Endothelial cell of umbilical vein (primary cell): ENCODE measurements at regions not wholly inside any gene's neighbourhood (a gene's known extent, or its start where the extent isn't known, plus 50 kb on each side); places are given as distances from the start of the nearest gene placed in this dataset.

Experiments
- BruUV-seq: library from RNA; stranded (reverse); fragments of 400-500 nt; replicated peaks from 2 replicates; lab custom pipeline; 2021; lab: Mats Ljungman, UMichigan
- CTCF ChIA-PET: fragments of 300-600, 350-600 bp; sonication (Branson Sonifier 250); formaldehyde crosslinking; loops from one replicate; lab custom pipeline; 2021; ENCODE audit warnings: antibody characterized with exemption, inconsistent platforms; lab: Charles Lee
- POLR2A ChIA-PET: fragments of 300-600, 350-600 bp; sonication (Branson Sonifier 250); formaldehyde crosslinking; loops from one replicate; lab custom pipeline; 2021; ENCODE audit warnings: antibody characterized with exemption, inconsistent platforms; lab: Charles Lee
- DNase-seq: peaks from one replicate; pipeline ENCODE4 v3.0.0-alpha.2; 2011; ENCODE audit warnings: low read depth, low spot score
- FAIRE-seq: peaks from 2 replicates; lab custom pipeline; 2011; peaks lifted over from hg19 to GRCh38; lab: Jason Lieb, UNC
- H2AFZ ChIP-seq: 2 replicates; pipeline ENCODE4 v1.6.0; 2012; ENCODE audit warnings: low read depth, low read length, control low read depth, inconsistent platforms
- H3K27ac ChIP-seq: 2 replicates; pipeline ENCODE4 v1.5.1; 2011; ENCODE audit warnings: low read depth, mild to moderate bottlenecking, control low read depth, low read length, moderate library complexity; ENCODE audit not compliant: insufficient read depth
- H3K27me3 ChIP-seq, 2 experiments: 2 replicates each; pipeline versions ENCODE4 v1.6.0 to v1.6.1; 2011; ENCODE audit warnings: low read length in 2 of 2, mixed read lengths in 1 of 2; ENCODE audit not compliant: control insufficient read depth in 2 of 2, insufficient read depth in 2 of 2
- H3K36me3 ChIP-seq, 2 experiments: 2 replicates in 1 of 2; 3 replicates in 1 of 2; pipeline ENCODE4 v1.5.1; 2011; ENCODE audit warnings: low read length in 2 of 2, mild to moderate bottlenecking in 1 of 2, moderate library complexity in 1 of 2; ENCODE audit not compliant: control insufficient read depth in 2 of 2, insufficient read depth in 2 of 2; ENCODE audit errors: extremely low read depth in 1 of 2
- H3K4me1 ChIP-seq: 3 replicates; pipeline ENCODE4 v1.5.1; 2011; ENCODE audit warnings: mild to moderate bottlenecking, low read length; ENCODE audit not compliant: control insufficient read depth, insufficient read depth; ENCODE audit errors: extremely low read depth
- H3K4me2 ChIP-seq: 2 replicates; pipeline ENCODE4 v1.6.1; 2011; ENCODE audit warnings: low read length, control low read depth, mixed read lengths; ENCODE audit not compliant: insufficient read depth
- H3K4me3 ChIP-seq, 3 experiments: fragments of 200-600 bp in 1 of 3; sonication (generic), shearing (Covaris generic) in 1 of 3; replicated peaks in 1 of 3; 2 replicates each; pipeline ENCODE4 v1.5.1; 2011 to 2016; ENCODE audit warnings: control low read depth in 3 of 3, low read length in 3 of 3, mild to moderate bottlenecking in 2 of 3, inconsistent platforms in 1 of 3, low read depth in 1 of 3, moderate library complexity in 1 of 3; ENCODE audit not compliant: insufficient read depth in 1 of 3
- H3K79me2 ChIP-seq: 2 replicates; pipeline ENCODE4 v1.6.0; 2012; ENCODE audit warnings: low read length, inconsistent platforms; ENCODE audit not compliant: control insufficient read depth, insufficient read depth
- H3K9ac ChIP-seq: replicated peaks from 2 replicates; pipeline ENCODE3; 2011; ENCODE audit warnings: low read length, control low read depth; ENCODE audit not compliant: insufficient read depth; ENCODE audit errors: extremely low read depth
- H3K9me1 ChIP-seq: replicated peaks from 3 replicates; pipeline ENCODE4 v1.6.0; 2011; ENCODE audit warnings: mild to moderate bottlenecking, low read length; ENCODE audit not compliant: control insufficient read depth, insufficient read depth; ENCODE audit errors: extremely low read depth
- H3K9me3 ChIP-seq: replicated peaks from 2 replicates; pipeline ENCODE4 v1.5.1; 2012; ENCODE audit warnings: low read length, inconsistent platforms; ENCODE audit not compliant: control insufficient read depth, insufficient read depth
- H4K20me1 ChIP-seq: replicated peaks from 2 replicates; pipeline ENCODE3; 2011; ENCODE audit warnings: mild to moderate bottlenecking, low read length; ENCODE audit not compliant: control insufficient read depth, insufficient read depth; ENCODE audit errors: extremely low read depth
- CTCF ChIP-seq, 2 donors: IDR thresholded peaks; 1 replicate in 1 of 2; 2 replicates in 1 of 2; pipeline ENCODE4 v1.5.1; 2011; ENCODE audit warnings: low read length in 2 of 2, mild to moderate bottlenecking in 2 of 2, moderate library complexity in 2 of 2, control low read depth in 1 of 2, inconsistent platforms in 1 of 2, low read depth in 1 of 2; ENCODE audit not compliant: insufficient read depth in 1 of 2; ENCODE audit errors: extremely low read depth in 1 of 2
- EZH2 ChIP-seq: IDR thresholded peaks from 2 replicates; pipeline ENCODE4 v1.6.1; 2012; ENCODE audit warnings: borderline replicate concordance, low read depth, mild to moderate bottlenecking, moderate library complexity, low read length, inconsistent platforms; ENCODE audit not compliant: severe bottlenecking
- FOS ChIP-seq: IDR thresholded peaks from 2 replicates; pipeline ENCODE4 v1.6.1; 2011; ENCODE audit warnings: mild to moderate bottlenecking, low read length, moderate library complexity, borderline replicate concordance; ENCODE audit not compliant: insufficient read depth
- GATA2 ChIP-seq: IDR thresholded peaks from 2 replicates; pipeline ENCODE4 v1.7.0; 2011; ENCODE audit warnings: low read depth, mild to moderate bottlenecking, moderate library complexity, mixed read lengths, low read length; ENCODE audit not compliant: insufficient read length, insufficient read depth
- JUN ChIP-seq: IDR thresholded peaks from 2 replicates; pipeline ENCODE4 v1.6.1; 2011; ENCODE audit warnings: borderline replicate concordance, low read depth; ENCODE audit not compliant: insufficient read length, insufficient read depth
- MAX ChIP-seq: IDR thresholded peaks from 2 replicates; pipeline ENCODE4 v1.6.1; 2011; ENCODE audit not compliant: insufficient read depth, insufficient read length
- MYC ChIP-seq: IDR thresholded peaks from one replicate; pipeline ENCODE4 v1.6.1; 2011; ENCODE audit warnings: mild to moderate bottlenecking, low read depth, low read length
- POLR2A ChIP-seq: IDR thresholded peaks from 2 replicates; pipeline ENCODE4 v1.6.1; 2012; ENCODE audit warnings: low read depth, mild to moderate bottlenecking, control low read depth, low read length
- POLR2AphosphoS5 ChIP-seq: IDR thresholded peaks from 2 replicates; pipeline ENCODE4 v1.6.1; 2012; ENCODE audit warnings: low read depth, mild to moderate bottlenecking, control low read depth, low read length, moderate library complexity; ENCODE audit not compliant: insufficient read depth
- dilution Hi-C: fragments of 300-500 bp; cut with MboI; formaldehyde crosslinking; loops from one replicate; pipeline ENCODE4 v1.15.0; 2019; ENCODE audit warnings: low sequenced_read_pairs; ENCODE audit not compliant: extremely low pct_ligation_motif_present
- intact Hi-C: fragments of 100-400 bp; cut with micrococcal nuclease; formaldehyde crosslinking; loops from one replicate; pipeline ENCODE4 v1.10.0; 2022

DNA sequence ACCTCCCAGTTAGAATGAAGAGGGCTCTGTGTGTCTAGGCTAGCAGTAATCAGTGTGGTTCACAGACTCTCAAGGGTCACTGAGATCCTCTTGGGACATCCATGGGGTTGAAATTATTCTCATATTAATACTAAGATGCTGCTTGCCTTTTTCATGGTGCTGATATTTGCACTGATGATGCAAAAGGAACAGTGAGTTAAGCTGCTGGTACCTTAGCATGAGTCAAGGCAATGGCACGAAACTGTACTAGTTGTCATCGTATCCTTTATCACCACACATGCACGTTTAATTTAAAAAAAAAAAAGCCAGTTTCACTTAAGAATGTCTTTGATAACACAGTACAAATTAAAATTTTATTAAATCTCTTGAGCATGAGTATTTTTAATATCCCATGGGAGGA lies 151.9 kb upstream of the TANK start:
- intact Hi-C loops, result no loop called here
- Histone ChIP-seq H4K20me1 (no peaks in the 10 kb centered on the region), H3K79me2 (no peaks in the 10 kb centered on the region), H2AFZ (no peak overlapping the region), H3K4me3 (no peak overlapping the region), H3K4me2 (no peak overlapping the region), H3K4me1 (no peaks in the 10 kb centered on the region), H3K9me3 (no peaks in the 10 kb centered on the region), H3K27ac (no peak overlapping the region), H3K9me1 (no peaks in the 10 kb centered on the region), H3K36me3 (no peaks in the 10 kb centered on the region), H3K27me3 (peaks cover 0 to 2% of the 10 kb centered on the region in 2 experiments), H3K9ac (no peak overlapping the region)
- no TSS peak for BruUV-seq
- ChIA-PET POLR2A (no interaction called here), CTCF (no interaction called here)
- TF ChIP-seq MYC (no peak), POLR2A (no peak), MAX (no peak), GATA2 (no peak), FOS (no peak), POLR2AphosphoS5 (no peak), CTCF (IDR thresholded peaks at IDR 0.05; ENCODE audit: extremely low read depth in 1 of 2, insufficient read depth in 1 of 2, low read depth in 1 of 2, low read length in 2 of 2) (no peak), EZH2 (no peak), JUN (no peak)
- no peak for FAIRE-seq
- no peak for DNase-seq
- dilution Hi-C loops, result no loop called here
